T-helper 17 cell (primary cell): ENCODE measurements at regions not wholly inside any gene's neighbourhood (a gene's known extent, or its start where the extent isn't known, plus 50 kb on each side); places are given as distances from the start of the nearest gene placed in this dataset.
A peak's percentile ranks its signal among the peaks of the same experiment; 100 is the strongest.

Experiments
- ATAC-seq: fragments of 150-1000 bp; cut with Tn5 transposase; 2 replicates; pipeline ENCODE4 v1.10.0; 2021; ENCODE audit warnings: mild to moderate bottlenecking, moderate library complexity
- DNase-seq, 3 donors: peaks; one replicate each; pipeline versions ENCODE4 v3.0.0 to v3.0.0-alpha.2; 2020 to 2021
- H3K9me3 ChIP-seq: one replicate; pipeline ENCODE4 v1.7.0; 2013; ENCODE audit warnings: low read length, mild to moderate bottlenecking; ENCODE audit not compliant: control insufficient read depth, poor library complexity, severe bottlenecking
- H3K27ac Mint-ChIP-seq: one replicate; pipeline ENCODE4 v1.8.0; 2022; ENCODE audit warnings: mild to moderate bottlenecking, moderate library complexity, mixed read lengths
- H3K27me3 Mint-ChIP-seq: one replicate; pipeline ENCODE4 v1.8.0; 2022; ENCODE audit warnings: mixed read lengths
- H3K36me3 Mint-ChIP-seq: one replicate; pipeline ENCODE4 v1.8.0; 2022; ENCODE audit warnings: low read depth, mixed read lengths
- H3K4me1 Mint-ChIP-seq: one replicate; pipeline ENCODE4 v1.8.0; 2022; ENCODE audit warnings: mild to moderate bottlenecking, mixed read lengths
- H3K4me3 Mint-ChIP-seq: one replicate; pipeline ENCODE4 v1.8.0; 2022; ENCODE audit warnings: mild to moderate bottlenecking, moderate library complexity, mixed read lengths

DNA sequence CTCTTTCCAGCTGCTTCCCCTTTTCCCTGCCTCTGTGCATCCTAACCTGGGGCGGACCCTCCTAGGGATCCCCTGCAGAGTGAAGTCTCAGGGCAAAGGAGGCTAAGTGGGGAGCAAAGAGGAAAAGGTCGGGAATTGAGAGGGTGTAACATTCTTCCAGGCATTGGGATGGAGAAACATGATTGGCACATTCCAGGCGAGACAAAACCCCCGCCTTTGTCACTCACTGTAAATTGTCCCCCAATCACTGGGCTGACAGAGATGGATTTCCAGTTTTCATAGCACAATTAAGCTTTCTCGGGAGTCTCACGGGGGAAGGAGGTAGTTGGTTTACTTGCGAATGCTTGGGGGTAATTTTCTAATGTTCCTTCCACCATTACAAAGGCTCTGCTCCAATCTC is 74.9 kb downstream of the MIAT start:
- H3K9me3 ChIP-seq, result no peaks in the 10 kb centered on the region
- DNase-seq (no peak), ATAC-seq (no peak)
- no peak overlapping the region for H3K27ac Mint-ChIP-seq
- peaks cover 8% of the 10 kb centered on the region for H3K36me3 Mint-ChIP-seq
- H3K4me3 Mint-ChIP-seq, result no peak overlapping the region
- H3K27me3 Mint-ChIP-seq, result no peaks in the 10 kb centered on the region
- peaks cover 19% of the 10 kb centered on the region for H3K4me1 Mint-ChIP-seq

DNA sequence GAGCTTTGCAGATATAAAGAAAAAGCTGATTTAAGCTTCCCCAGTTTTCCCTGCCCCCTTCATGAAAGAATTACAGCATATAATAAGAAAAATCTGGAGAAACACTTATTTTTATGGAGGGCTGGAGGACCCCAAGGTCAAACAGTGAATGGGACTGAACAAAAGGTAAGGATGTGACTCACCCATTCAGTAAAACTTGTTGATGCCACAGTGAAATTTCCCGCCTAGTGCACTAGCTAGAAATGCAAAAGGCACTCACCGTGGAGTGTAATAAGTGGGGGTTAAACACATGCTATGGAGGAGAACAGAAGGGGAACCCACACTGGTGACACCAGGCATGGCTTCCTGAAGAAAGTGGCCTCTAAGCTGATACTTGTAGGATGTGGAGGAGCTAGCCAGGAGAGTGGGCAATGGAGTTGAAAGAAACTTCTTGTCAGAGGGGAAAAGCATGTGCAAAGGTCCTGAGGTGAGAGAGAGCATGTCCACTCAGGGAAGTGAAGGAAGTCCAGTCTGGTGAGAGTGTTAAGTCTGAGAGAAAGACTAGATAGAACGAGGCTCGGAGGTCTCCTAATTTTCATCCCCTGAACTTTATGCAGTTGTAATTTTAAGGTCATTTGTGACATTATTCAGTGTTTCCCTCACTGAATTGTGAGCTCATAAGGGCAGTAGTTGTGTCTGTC is 77.1 kb downstream of the MIAT start:
- no peak overlapping the region for H3K4me3 Mint-ChIP-seq
- peaks cover 11% of the 10 kb centered on the region for H3K36me3 Mint-ChIP-seq
- no peak overlapping the region for H3K27ac Mint-ChIP-seq

DNA sequence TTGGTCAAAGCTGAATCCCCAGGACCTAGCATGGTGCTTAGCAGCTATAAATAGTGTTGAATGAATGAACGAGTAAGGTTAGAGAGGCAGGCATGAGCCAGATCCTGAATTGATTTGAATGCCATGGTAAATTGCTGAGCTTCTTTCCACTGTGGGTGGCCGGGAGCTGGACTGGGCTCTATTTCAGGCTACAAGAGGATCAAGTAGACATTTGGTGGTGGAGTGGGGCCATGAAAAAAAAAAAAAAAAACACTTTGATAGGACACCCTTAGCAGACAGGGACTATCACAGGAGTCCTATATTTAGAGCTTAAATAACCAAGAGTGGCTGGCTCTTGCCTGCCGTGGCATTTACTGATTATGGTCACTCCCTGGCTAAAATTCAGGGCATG is 77.6 kb downstream of the MIAT start:
- H3K4me3 Mint-ChIP-seq, result no peak overlapping the region

More for the DNA sequence above, 77.1 kb downstream of the MIAT start:
- Mint-ChIP-seq H3K4me1 (peaks cover 17% of the 10 kb centered on the region), H3K27me3 (no peaks in the 10 kb centered on the region)
- no peaks in the 10 kb centered on the region for H3K9me3 ChIP-seq
- DNase-seq, result no peak
- no peak for ATAC-seq

DNA sequence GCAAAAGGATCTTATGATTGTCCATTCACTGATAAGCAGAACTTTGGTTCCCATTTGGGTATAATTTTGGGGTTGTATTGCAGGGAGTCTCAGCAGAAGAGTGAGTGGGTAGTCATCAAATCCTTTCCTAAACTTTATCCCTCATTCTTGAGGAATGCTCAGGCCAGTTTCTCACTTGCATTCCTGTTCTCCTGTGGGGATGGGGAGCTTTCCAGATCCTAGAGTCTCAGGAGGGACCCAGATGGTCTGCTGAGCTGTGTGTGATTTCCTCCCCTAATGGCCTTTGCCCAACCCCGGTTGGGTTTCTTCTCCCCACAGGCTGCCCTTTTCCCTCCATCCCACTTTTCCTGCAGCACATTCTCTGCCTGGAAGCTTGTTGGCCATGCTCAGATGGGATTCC is 79.9 kb downstream of the MIAT start:
- no peak overlapping the region for H3K4me3 Mint-ChIP-seq
- H3K27me3 Mint-ChIP-seq, result no peaks in the 10 kb centered on the region
- no peak for DNase-seq
- H3K9me3 ChIP-seq, result no peaks in the 10 kb centered on the region
- peaks cover 21% of the 10 kb centered on the region for H3K4me1 Mint-ChIP-seq
- no peak for ATAC-seq
- H3K27ac Mint-ChIP-seq, result peak overlapping the region; percentile 0
- peaks cover 21% of the 10 kb centered on the region for H3K36me3 Mint-ChIP-seq

More for the DNA sequence above, 77.6 kb downstream of the MIAT start:
- DNase-seq (no peak), ATAC-seq (no peak)
- Mint-ChIP-seq H3K36me3 (peaks cover 12% of the 10 kb centered on the region), H3K4me1 (peaks cover 17% of the 10 kb centered on the region), H3K27me3 (no peaks in the 10 kb centered on the region), H3K27ac (no peak overlapping the region)
- no peaks in the 10 kb centered on the region for H3K9me3 ChIP-seq

DNA sequence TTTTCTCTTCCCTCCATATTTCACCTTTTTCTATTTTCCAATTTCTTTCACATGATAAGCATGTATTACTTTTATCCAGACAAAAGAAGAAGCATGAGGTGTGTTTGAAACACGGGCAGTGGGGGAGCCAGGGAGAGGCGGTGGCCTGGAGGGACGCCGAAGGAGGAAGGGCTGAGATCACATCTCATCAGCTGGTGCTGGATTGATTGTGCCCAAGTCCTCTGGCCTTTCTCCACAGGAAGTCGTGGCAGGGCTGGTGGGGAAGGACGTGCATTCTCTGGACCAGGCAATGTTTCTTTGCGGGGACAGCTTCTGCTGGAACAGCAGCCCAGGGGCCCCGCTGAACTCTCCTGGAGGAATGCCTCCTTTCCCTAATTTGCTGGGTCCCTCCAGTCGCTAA is 82.9 kb downstream of the MIAT start:
- H3K9me3 ChIP-seq, result no peaks in the 10 kb centered on the region
- DNase-seq (no peak), ATAC-seq (no peak)
- H3K27ac Mint-ChIP-seq, result no peak overlapping the region
- H3K4me3 Mint-ChIP-seq, result no peak overlapping the region
- H3K27me3 Mint-ChIP-seq, result no peaks in the 10 kb centered on the region
- H3K4me1 Mint-ChIP-seq, result peaks cover 16% of the 10 kb centered on the region
- peaks cover 20% of the 10 kb centered on the region for H3K36me3 Mint-ChIP-seq

DNA sequence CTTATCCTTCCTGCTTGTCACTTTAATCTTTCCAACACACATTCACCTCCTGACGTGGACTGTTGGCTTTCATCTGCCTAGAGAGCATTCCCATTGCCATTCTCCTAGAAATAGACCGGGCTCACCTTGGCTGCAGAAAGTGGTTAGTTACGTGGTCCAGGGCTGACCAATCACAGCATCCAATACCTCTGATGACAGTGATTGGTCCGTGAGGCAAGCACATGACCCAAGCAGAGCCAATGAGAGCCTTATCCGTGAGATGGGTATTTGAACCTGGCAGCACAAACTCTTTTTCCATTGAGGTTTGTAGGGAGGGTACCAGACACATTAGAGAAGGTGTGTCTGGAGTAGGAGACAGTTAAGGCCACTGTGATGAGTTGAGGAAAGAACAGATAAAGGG is 85.8 kb downstream of the MIAT start:
- ATAC-seq (no peak), DNase-seq (no peak)
- no peaks in the 10 kb centered on the region for H3K27me3 Mint-ChIP-seq
- H3K4me3 Mint-ChIP-seq, result no peak overlapping the region
- peaks cover 20% of the 10 kb centered on the region for H3K4me1 Mint-ChIP-seq
- no peak overlapping the region for H3K27ac Mint-ChIP-seq
- H3K9me3 ChIP-seq, result no peaks in the 10 kb centered on the region
- peaks cover 18% of the 10 kb centered on the region for H3K36me3 Mint-ChIP-seq

DNA sequence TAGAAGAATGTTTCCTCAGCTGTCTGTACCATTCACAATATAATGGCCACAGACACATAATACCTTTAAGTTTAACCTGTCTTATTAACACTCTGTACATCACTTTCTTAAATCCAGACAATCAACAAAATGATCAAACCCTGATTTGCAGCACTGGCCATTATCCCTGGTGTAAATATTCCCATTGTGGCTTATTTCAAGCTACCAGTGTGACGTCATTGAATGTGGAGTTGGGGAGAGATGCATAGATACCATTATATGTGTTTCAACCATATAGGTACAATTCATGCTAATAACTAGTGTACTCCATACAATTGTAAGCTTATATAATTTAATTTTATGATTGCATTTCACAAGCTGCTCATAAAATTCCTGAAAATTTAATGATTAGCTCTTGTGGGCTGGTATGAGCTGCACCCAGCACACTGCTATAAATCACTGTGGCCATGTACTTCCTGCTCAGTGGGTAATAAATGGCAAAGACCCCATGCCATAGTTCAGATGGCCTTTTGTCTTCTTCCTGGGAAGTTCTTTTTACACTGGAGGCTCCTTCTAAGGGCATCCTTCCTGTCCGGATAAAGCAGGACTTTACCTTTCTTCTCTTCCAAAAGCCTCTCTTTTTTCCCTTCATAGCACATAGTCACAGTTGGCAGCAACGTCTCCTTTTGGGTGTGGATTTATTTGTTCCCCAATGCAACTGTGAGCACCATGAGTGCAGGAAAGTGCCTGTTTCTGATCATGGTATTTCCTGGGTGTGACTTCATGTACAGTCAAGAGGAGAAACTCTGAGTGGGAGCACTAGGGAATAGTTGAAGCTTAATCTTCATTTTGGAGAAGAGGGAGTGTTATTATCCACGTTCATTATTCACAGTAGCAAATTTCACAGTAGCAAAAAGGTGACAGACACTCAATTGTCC is 87.8 kb downstream of the MIAT start:
- ATAC-seq, result no peak
- peaks cover 19% of the 10 kb centered on the region for H3K4me1 Mint-ChIP-seq

DNA sequence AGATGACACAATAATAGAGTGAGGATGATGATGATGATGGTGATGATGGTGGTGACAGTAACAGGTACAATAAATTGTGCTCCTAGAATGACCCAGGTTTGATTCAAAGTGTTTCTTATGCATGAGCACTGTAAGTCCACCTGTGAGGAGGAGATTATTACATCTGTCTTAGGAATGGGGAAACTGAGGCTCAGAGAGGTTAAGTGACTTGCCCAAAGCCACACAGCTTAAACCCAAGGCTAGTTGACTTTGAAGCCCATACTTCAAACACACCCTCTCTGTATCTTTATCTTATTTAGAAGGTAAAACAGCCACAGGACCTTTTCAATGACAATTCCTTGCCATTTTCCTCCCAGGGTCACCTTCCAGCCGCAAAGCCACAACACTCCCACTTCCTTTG is 88.9 kb downstream of the MIAT start:
- ATAC-seq (no peak), DNase-seq (no peak)
- no peak overlapping the region for H3K27ac Mint-ChIP-seq
- peaks cover 17% of the 10 kb centered on the region for H3K4me1 Mint-ChIP-seq
- no peaks in the 10 kb centered on the region for H3K9me3 ChIP-seq
- H3K36me3 Mint-ChIP-seq, result peaks cover 12% of the 10 kb centered on the region
- no peaks in the 10 kb centered on the region for H3K27me3 Mint-ChIP-seq
- H3K4me3 Mint-ChIP-seq, result no peak overlapping the region

More for the DNA sequence above, 87.8 kb downstream of the MIAT start:
- H3K4me3 Mint-ChIP-seq, result no peak overlapping the region
- no peaks in the 10 kb centered on the region for H3K9me3 ChIP-seq
- no peaks in the 10 kb centered on the region for H3K27me3 Mint-ChIP-seq
- DNase-seq, result no peak
- peaks cover 13% of the 10 kb centered on the region for H3K36me3 Mint-ChIP-seq
- no peak overlapping the region for H3K27ac Mint-ChIP-seq

DNA sequence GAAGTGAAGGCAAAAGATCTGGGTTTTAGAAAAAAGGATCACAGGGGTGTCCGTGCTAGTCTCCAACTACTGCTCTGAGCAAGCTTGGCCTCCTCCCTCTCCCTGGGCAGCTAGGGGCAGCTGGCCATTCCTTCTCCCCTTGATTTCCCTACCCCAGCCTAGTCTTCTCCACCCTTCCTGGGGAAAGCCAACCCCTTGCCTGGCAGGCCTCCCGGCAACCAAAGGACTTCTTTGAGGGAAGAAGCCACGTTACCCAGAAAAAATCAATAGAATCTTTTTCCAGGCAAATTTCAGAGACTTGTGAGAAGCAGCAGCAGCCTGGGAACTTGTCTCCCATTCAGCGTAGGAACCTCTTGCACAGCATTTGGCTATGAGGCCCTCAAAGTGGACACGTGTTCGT is 91.5 kb downstream of the MIAT start:
- Mint-ChIP-seq H3K4me3 (no peak overlapping the region), H3K27ac (no peak overlapping the region), H3K36me3 (peaks cover 4% of the 10 kb centered on the region), H3K27me3 (no peaks in the 10 kb centered on the region), H3K4me1 (peaks cover 15% of the 10 kb centered on the region)
- ATAC-seq, result no peak
- no peaks in the 10 kb centered on the region for H3K9me3 ChIP-seq
- DNase-seq, result no peak

DNA sequence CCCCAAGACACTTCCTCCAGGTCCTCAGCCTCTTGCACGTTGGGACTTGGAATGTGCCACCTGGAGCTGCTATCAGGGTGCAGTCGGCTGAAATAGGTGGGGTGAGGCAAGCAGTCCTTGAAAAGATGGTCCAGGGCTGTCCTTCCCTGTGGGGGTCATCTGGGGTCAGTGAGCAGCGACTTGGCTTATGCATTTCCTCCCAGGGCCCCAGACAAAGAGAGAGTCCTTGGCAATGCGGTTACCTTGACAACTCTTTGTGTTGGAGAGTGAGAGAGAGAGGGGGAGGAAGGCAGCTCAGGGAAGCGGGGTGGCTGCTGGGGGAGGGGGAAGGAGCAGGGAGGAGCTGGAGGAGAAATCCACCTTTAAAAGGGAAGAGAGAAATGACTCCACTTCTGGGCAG is 93.8 kb downstream of the MIAT start:
- H3K9me3 ChIP-seq, result no peaks in the 10 kb centered on the region
- no peaks in the 10 kb centered on the region for H3K27me3 Mint-ChIP-seq
- DNase-seq (no peak), ATAC-seq (no peak)
- peaks cover 3% of the 10 kb centered on the region for H3K36me3 Mint-ChIP-seq
- H3K27ac Mint-ChIP-seq, result no peak overlapping the region
- peaks cover 11% of the 10 kb centered on the region for H3K4me1 Mint-ChIP-seq
- no peak overlapping the region for H3K4me3 Mint-ChIP-seq

DNA sequence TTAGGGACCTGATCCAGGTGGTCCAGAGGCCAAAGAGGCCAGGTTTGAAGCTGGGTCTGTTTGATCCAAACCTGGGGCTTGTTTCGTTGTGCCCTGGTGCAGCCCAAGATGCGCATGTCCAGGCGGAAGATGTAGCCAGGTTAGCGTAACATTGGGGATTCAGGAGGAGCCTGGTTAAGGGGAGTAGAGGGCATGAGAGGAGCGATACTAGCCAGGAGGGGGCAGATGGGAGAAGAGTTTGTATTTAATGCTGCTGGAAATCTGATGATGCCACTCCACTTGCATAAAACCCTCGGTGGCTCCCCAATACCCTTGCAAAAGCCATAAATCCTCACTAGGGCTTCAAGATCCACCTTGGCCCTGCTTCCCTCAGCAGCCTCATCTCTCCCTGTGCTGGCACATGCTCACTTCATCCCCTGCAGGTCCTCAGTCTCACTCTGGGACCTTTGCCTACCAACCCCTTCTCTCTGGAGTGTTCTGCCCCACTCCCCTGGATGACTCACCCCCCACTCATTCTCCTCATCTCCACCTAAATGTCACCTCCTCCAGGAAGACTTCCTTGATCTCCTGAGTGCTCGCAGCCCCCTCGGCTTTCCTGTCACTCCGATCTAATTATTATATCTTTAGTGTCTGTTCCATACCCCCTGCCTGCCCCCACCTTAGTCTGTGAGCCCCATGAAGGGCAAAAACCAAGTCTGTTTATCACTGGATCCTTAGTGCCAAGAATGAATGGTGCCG is 95.9 kb downstream of the MIAT start:
- DNase-seq (no peak), ATAC-seq (no peak)
- H3K4me3 Mint-ChIP-seq, result no peak overlapping the region
- H3K36me3 Mint-ChIP-seq, result peaks cover 2% of the 10 kb centered on the region
- no peaks in the 10 kb centered on the region for H3K27me3 Mint-ChIP-seq
- H3K27ac Mint-ChIP-seq, result no peak overlapping the region
- H3K4me1 Mint-ChIP-seq, result peaks cover 8% of the 10 kb centered on the region
- no peaks in the 10 kb centered on the region for H3K9me3 ChIP-seq

DNA sequence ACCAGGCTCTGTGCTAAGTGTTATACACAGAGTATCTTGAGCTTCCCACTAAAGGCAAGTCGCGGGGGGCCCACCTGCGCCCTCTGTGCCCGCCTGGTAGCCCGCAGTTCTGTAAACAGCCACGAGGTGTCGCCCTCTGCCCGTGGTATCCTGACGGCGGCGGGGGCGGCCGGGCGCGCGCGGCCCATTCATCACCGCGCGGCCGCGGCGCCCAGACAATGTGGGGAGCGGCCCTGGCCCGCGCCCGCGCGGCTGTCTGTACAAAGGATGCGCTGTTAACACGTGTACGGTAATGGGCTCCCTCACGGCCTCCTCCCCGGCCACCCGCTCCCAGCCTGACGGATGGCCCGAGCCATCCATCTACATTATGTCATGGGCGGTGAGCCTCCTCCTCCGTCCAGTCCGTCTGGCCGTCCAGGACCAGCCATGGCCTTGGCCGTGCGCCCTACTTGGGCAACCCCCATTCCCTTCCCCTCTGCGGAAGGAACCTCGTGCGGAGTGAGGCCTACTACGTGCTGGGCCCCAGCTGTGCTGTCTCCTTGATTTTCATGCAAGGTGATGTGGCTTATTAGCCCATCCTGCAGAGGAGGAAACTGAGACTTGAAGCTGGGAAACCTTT is 99.4 kb downstream of the MIAT start:
- Mint-ChIP-seq H3K27ac (no peak overlapping the region), H3K4me1 (peaks cover 18% of the 10 kb centered on the region), H3K4me3 (no peak overlapping the region), H3K27me3 (no peaks in the 10 kb centered on the region), H3K36me3 (peaks cover 2% of the 10 kb centered on the region)
- H3K9me3 ChIP-seq, result no peaks in the 10 kb centered on the region
- ATAC-seq (peak; percentile 56), DNase-seq (peak in 1 of 3 donors; percentile 30)

DNA sequence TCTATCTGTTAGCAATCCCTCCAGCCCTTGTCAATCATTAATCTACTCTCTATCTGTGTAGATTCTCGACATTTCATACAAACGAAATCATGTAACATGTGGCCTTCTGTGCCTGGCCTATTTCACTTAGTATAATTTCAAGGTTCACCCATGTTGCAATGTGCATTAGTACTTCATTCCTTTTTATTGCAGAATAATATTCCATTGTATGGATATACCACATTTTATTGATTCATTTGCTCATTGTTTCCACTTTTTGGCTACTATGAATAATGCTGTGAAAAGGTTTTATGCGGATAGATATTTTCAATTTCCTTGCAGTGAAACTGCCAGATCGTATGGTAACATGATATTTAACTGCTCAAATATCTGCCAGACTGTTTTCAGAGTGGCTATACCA is 100.1 kb downstream of the MIAT start:
- peaks cover 18% of the 10 kb centered on the region for H3K4me1 Mint-ChIP-seq

More for the DNA sequence above, 100.1 kb downstream of the MIAT start:
- DNase-seq (no peak), ATAC-seq (no peak)
- Mint-ChIP-seq H3K27me3 (no peaks in the 10 kb centered on the region), H3K4me3 (no peak overlapping the region), H3K36me3 (peaks cover 2% of the 10 kb centered on the region), H3K27ac (no peak overlapping the region)
- no peaks in the 10 kb centered on the region for H3K9me3 ChIP-seq
